ENCODE measurements at regions not wholly inside any gene's neighbourhood (a gene's known extent, or its start where the extent isn't known, plus 50 kb on each side); places are given as distances from the start of the nearest gene placed in this dataset.
A peak's percentile ranks its signal among the peaks of the same experiment; 100 is the strongest.

- Histone ChIP-seq H3K4me1 (ENCODE audit: control insufficient read depth in 4 of 4, insufficient read depth in 4 of 4, low read length in 3 of 4) (peaks cover 9 to 24% (median 18%) of the 10 kb centered on the region in 4 donors), H3K27me3 (ENCODE audit: control insufficient read depth in 4 of 4, insufficient read depth in 4 of 4, low read length in 3 of 4) (no peaks in the 10 kb centered on the region), H3K4me3 (ENCODE audit: low read depth in 1 of 3, low read length in 3 of 3) (no peak overlapping the region), H3K36me3 (ENCODE audit: control insufficient read depth in 4 of 4, insufficient read depth in 3 of 4, low read depth in 1 of 4, low read length in 3 of 4) (no peaks in the 10 kb centered on the region), H3K27ac (ENCODE audit: low read depth in 1 of 2, low read length in 2 of 2) (no peak overlapping the region), H3K9ac (ENCODE audit: low read depth in 1 of 2, low read length in 2 of 2) (no peak overlapping the region), H3K9me3 (ENCODE audit: control insufficient read depth in 4 of 4, low read length in 3 of 4) (no peaks in the 10 kb centered on the region)
- TF ChIP-seq EGR1 (IDR thresholded peaks at IDR 0.05; ENCODE audit: low read depth in 2 of 2) (peak in 1 of 2 donors; percentile 12), FOXA1 (IDR thresholded peaks at IDR 0.05) (no peak), HNF4G (IDR thresholded peaks at IDR 0.05) (peak; percentile 47), HNF4A (conservative IDR thresholded peaks at IDR 0.05) (peak; percentile 75 to 76), JUND (IDR thresholded peaks at IDR 0.05) (peak; percentile 53 to 76), YY1 (IDR thresholded peaks at IDR 0.05) (peak; percentile 60), NR2F2 (IDR thresholded peaks at IDR 0.05) (no peak), REST (IDR thresholded peaks at IDR 0.05) (no peak), FOXA2 (IDR thresholded peaks at IDR 0.05) (no peak), SP1 (IDR thresholded peaks at IDR 0.05) (peak; percentile 69), ATF3 (IDR thresholded peaks at IDR 0.05) (peak; percentile 20), MAX (IDR thresholded peaks at IDR 0.05) (peak; percentile 75), GABPA (IDR thresholded peaks at IDR 0.05 in 1 of 2, conservative IDR thresholded peaks at IDR 0.05 in 1 of 2) (no peak), RAD21 (IDR thresholded peaks at IDR 0.05) (peak; percentile 33 to 54), RXRA (IDR thresholded peaks at IDR 0.05) (peak; percentile 66 to 75), TAF1 (conservative IDR thresholded peaks at IDR 0.05) (no peak)
- TF ChIP-seq, protein P1, sequence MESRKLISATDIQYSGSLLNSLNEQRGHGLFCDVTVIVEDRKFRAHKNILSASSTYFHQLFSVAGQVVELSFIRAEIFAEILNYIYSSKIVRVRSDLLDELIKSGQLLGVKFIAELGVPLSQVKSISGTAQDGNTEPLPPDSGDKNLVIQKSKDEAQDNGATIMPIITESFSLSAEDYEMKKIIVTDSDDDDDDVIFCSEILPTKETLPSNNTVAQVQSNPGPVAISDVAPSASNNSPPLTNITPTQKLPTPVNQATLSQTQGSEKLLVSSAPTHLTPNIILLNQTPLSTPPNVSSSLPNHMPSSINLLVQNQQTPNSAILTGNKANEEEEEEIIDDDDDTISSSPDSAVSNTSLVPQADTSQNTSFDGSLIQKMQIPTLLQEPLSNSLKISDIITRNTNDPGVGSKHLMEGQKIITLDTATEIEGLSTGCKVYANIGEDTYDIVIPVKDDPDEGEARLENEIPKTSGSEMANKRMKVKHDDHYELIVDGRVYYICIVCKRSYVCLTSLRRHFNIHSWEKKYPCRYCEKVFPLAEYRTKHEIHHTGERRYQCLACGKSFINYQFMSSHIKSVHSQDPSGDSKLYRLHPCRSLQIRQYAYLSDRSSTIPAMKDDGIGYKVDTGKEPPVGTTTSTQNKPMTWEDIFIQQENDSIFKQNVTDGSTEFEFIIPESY (IDR thresholded peaks at IDR 0.05) = no peak
- TF ChIP-seq, protein P2, sequence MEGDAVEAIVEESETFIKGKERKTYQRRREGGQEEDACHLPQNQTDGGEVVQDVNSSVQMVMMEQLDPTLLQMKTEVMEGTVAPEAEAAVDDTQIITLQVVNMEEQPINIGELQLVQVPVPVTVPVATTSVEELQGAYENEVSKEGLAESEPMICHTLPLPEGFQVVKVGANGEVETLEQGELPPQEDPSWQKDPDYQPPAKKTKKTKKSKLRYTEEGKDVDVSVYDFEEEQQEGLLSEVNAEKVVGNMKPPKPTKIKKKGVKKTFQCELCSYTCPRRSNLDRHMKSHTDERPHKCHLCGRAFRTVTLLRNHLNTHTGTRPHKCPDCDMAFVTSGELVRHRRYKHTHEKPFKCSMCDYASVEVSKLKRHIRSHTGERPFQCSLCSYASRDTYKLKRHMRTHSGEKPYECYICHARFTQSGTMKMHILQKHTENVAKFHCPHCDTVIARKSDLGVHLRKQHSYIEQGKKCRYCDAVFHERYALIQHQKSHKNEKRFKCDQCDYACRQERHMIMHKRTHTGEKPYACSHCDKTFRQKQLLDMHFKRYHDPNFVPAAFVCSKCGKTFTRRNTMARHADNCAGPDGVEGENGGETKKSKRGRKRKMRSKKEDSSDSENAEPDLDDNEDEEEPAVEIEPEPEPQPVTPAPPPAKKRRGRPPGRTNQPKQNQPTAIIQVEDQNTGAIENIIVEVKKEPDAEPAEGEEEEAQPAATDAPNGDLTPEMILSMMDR (IDR thresholded peaks at IDR 0.05; ENCODE audit: low read depth, low read length, missing input control) = no peak
- WGBS = 32% methylated on average over 5 of the region's 5 CpGs
- DNase-seq (ENCODE audit: low spot score) = no peak
These were observed 51.6 kb upstream of the ELOVL6 start for GRCh38 chr4:110250023-110250387.

All from liver (tissue), 8 donors.